AG20443 (cell line): ENCODE measurements at regions not wholly inside any gene's neighbourhood (a gene's known extent, or its start where the extent isn't known, plus 50 kb on each side); places are given as distances from the start of the nearest gene placed in this dataset.
"Not testable (repeated sequence)": the region's sequence is repeated elsewhere in the genome, so short reads cannot be mapped to it uniquely, and the experiment has no call there.

Source experiments
- DNase-seq: peaks from one replicate; pipeline ENCODE4 v3.0.0; 2012; ENCODE audit warnings: low spot score, mixed read lengths

GRCh38 chr4:134145369-134145768, 56.2 kb downstream of the PABPC4L start:
- no peak for DNase-seq

GRCh38 chr4:134144337-134144736, 57.3 kb downstream of the PABPC4L start:
- DNase-seq = no peak

GRCh38 chr4:134141728-134142127, 59.9 kb downstream of the PABPC4L start:
- no peak for DNase-seq

DNA sequence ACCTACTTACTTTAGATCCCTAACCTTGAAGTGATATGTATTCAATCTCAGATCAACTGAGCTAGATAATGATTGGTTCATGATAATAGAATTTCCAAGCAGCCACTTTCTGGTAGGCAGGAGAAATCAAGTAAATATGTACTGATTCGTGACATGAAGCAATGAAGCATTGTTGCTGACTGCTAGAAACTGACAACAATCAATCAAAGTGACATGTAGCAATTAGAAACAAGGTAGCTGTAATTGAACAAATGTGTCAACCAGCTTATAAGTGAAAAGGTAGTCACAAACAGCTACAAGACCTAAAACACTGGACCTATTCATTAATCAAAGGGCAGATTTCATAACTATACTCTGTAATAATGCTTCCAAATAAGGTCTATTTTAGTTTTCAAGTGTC, 62.4 kb downstream of the PABPC4L start:
- no peak for DNase-seq

- no peak for DNase-seq
Measured at GRCh38 chr4:134132086-134132783, 69.4 kb downstream of the PABPC4L start.

DNA sequence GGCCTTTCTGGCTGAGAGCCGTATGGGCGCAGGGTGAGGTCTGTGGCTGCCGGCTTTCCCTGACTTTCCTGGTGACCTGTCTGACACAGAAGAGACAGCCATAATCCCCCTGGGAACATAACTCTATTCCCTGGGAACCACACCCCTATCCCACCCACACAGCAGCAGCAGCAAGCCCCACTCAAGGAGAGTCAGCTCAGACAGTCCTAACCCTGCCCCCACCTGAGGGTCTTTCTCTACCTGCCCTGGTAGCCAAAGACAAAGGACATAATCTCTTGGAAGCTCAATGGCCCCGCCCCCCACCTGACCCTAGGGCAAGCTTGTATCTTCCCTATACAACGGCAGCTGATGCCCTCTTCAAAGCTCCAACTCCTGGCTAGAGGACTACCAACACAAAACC, 74.6 kb downstream of the PABPC4L start:
- no peak for DNase-seq

DNA sequence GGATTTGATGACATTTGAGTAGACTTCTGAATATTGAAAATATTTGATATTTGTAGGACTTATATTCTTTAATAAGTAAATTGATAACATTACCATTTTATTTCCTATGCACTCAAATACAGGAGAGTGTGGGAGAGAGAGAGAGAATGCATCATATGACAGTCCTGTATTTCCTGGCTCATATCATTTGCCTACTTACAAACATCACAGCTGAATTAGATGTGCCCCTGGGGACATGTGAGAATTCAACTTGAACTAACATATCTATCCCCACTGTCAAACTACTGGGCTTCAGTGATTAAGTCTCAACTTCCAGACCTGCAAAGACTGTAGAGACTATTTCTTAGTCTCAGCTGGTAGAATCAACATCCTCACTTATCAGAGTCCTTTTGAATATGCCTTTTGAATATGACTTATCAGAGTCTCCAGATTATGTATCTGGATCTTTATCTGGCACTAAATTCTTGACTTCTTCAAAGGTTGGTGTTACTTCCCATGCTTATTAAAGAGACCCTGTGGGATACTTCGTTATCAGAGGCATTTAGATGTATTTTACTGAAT, 75.5 kb downstream of the PABPC4L start:
- DNase-seq = no peak

GRCh38 chr4:134122903-134123302, 78.7 kb downstream of the PABPC4L start:
- DNase-seq = no peak

DNA sequence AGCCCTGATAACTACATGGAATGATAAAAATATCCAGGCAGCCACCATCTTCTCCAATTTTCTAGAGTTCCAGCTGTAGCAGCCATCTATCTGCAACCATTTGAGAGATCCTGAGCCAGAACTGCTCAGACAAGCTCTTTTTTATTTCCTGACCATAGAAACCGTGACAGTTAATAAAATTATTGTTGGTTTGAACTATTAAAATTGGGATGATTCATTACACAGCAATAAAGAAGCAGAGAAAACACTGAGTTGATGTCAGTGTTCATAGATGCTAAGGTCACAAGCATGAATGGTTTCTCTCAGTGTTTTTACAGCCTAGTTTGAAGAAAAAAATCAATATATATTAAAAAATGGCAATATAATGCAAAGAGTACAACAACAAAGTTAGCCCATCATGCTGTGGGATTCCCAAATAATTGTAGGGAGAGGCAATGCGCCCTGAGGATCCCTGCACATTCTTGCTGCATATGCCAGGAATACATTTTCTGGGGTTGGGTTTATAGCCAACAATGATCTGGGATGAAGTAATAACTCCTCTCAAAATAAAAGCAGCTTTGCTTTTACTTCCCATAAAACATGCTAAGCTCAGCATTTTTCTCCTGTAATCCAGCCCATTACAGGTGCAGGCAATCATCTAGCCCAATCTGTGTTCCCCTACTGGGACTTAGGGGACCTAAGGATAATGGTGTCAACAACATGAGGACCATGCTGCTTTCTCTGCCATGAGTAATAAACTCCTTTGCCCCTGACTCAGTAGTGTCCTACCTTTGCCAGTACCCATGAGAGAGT, 84.0 kb downstream of the PABPC4L start:
- DNase-seq = no peak

DNA sequence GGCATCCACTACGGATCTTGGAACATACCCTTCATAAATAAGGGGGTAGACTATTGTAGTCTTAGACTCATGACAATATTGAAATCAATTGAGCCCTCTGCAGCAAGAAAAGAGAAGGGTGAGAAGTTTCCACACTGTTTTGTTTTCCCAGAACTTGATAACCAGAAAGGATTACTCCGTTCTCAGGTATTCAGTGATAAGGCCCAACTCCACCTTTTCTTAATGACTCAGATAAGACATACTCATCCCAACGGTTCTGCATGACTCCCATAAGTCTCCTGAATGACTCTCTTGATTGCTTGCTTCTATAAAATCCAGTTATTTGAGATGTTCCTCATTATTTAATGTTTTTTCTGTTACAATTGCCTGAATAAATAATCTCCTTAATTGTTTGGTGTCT, 111.7 kb downstream of the PABPC4L start:
- DNase-seq = no peak

GRCh38 chr4:134085496-134085895, 116.1 kb downstream of the PABPC4L start:
- DNase-seq = no peak

- DNase-seq = not testable (repeated sequence)
Measured at GRCh38 chr4:134079085-134079484, 122.5 kb downstream of the PABPC4L start.

- DNase-seq = no peak
Measured at GRCh38 chr4:134078230-134078914, 123.2 kb downstream of the PABPC4L start.

GRCh38 chr4:134073711-134074110, 127.9 kb downstream of the PABPC4L start:
- DNase-seq = no peak

- DNase-seq = no peak
Measured at GRCh38 chr4:134072137-134072536, 129.5 kb downstream of the PABPC4L start.

DNA sequence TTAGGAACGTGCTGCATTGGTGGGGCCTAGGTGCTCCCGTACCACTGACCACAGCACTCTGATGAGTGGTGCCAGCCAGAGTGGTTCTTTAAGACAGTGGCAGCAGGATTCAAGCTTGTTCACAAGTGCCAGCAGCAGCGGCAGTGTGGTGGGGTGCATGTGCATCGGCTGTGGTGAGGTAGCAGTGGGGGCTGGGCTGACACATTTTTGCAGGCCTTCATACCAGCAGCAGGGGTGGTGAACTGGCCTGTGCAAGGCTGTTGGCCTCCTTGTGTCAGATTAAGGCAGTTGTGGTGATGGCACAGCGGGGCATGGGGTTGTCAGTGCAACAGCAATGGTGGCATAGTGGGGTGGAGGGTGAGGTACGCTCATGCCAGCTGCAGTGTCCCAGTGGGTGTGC, 131.4 kb downstream of the PABPC4L start:
- DNase-seq = no peak

DNA sequence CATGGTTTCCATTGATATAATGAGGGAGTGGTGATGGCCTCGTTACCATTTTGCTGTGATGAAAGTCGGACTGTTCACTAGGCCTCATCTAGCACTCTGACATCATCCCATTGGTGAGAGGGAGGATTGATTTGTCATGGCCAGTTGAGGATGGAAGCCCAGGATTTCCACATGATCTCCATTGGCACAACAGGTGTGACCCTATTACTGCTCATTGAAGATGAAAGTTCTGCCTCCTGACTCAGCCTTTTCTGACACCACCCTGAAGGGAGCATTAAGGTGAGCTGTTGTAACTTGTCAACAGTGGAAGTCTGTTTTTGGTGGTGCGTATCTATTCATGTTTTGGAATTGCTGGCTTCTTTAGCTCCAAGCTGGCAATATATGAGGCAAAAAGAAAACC, 144.2 kb downstream of the PABPC4L start:
- no peak for DNase-seq

DNA sequence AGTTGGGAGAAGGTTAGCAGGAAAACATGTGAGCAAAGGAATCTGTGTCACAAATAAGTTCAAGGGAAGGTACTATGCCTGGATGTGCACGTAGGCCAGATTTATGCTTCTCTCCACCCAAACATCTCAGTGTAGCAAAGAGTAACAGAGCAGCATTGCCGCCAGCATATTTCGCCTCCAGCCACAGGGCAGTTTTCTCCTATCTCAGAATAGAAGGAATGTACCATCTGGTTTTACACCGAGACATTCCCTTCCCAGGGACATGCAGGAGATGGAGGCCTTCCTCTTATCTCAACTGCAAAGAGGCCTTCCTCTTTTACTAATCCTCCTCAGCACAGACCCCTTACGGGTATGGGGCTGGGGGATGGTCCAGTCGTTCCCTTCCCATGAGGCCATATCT, 155.4 kb downstream of the PABPC4L start:
- DNase-seq = not testable (repeated sequence)

DNA sequence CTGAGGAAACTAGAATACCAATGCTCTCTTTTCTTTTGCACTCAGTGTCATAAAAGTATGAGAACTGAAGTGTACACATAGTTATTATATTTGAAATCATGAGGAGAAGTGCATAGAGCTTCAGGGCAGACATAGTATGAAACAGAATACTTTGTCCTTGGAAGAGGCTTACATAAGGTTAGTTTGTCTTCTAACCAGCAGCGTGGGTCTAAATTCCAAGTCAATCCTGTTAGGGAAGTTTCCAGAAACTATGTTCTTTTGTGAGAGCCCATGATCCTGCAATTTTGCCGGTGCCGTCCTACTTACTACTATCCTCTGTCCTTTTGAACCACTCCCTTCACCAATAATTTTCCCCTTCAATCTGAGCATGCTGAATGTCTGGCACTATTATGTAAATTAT, 156.2 kb downstream of the PABPC4L start:
- DNase-seq = no peak

GRCh38 chr4:134043266-134043665, 158.3 kb downstream of the PABPC4L start:
- no peak for DNase-seq

GRCh38 chr4:134028421-134028820, 173.2 kb downstream of the PABPC4L start:
- no peak for DNase-seq

GRCh38 chr4:134027931-134028330, 173.7 kb downstream of the PABPC4L start:
- DNase-seq = no peak

GRCh38 chr4:134024251-134024650, 177.3 kb downstream of the PABPC4L start:
- DNase-seq = no peak
